ENCODE measurements at regions not wholly inside any gene's neighbourhood (a gene's known extent, or its start where the extent isn't known, plus 50 kb on each side); places are given as distances from the start of the nearest gene placed in this dataset.

- TF ChIP-seq HNF1A (IDR thresholded peaks at IDR 0.05; ENCODE audit: low read depth) (no peak), HNF1A (CRISPR knock-in tag; IDR thresholded peaks at IDR 0.05; ENCODE audit: borderline replicate concordance) (0 out of 2 replicates have a peak, but pooled peaks have one; percentile 40), ZNF674 (CRISPR knock-in tag; IDR thresholded peaks at IDR 0.05; ENCODE audit: low read depth) (0 out of 2 replicates have a peak, but pooled peaks have one; percentile 73), BCLAF1 (IDR thresholded peaks at IDR 0.05) (no peak), AKNA (CRISPR knock-in tag; IDR thresholded peaks at IDR 0.05; ENCODE audit: borderline replicate concordance) (peak; percentile 63; the same call in 1 of the 2 replicates), IRF1 (CRISPR knock-in tag; IDR thresholded peaks at IDR 0.05; ENCODE audit: low read depth) (0 out of 2 replicates have a peak, but pooled peaks have one; percentile 54), ATF2 (CRISPR knock-in tag; IDR thresholded peaks at IDR 0.05) (peak; percentile 84), IRF9 (CRISPR knock-in tag; IDR thresholded peaks at IDR 0.05; ENCODE audit: borderline replicate concordance) (peak; percentile 78; the same call in 1 of the 2 replicates), ZNF20 (CRISPR knock-in tag; IDR thresholded peaks at IDR 0.05) (no peak)
These were observed 75.7 kb upstream of the BHLHE23 start (continued) for GRCh38 chr20:63082308-63082938.

All from HepG2 (cell line).